NCI-H1105 treated with DMSO at 0.1 percent for 48 hours (cell line): ENCODE measurements at regions not wholly inside any gene's neighbourhood (a gene's known extent, or its start where the extent isn't known, plus 50 kb on each side); places are given as distances from the start of the nearest gene placed in this dataset.

ENCODE experiments used
- DNase-seq: peaks from one replicate; lab custom pipeline; 2025; lab: John Stamatoyannopoulos, UW

- no peak for DNase-seq
Observed at GRCh38 chr5:39475159-39475571, 50.4 kb upstream of the DAB2 start.
